MM.1S (cell line): ENCODE measurements at regions not wholly inside any gene's neighbourhood (a gene's known extent, or its start where the extent isn't known, plus 50 kb on each side); places are given as distances from the start of the nearest gene placed in this dataset.

Experiments
- DNase-seq: peaks from one replicate; pipeline ENCODE4 v3.0.0-alpha.2; 2015
- H2AFZ ChIP-seq: fragments of 300-600 bp; sonication (generic); 2 replicates; pipeline ENCODE4 v1.6.0; 2016; ENCODE audit warnings: antibody characterized with exemption, low read length
- H3F3A ChIP-seq: fragments of 300-600 bp; sonication (generic); 2 replicates; pipeline ENCODE4 v1.6.1; 2016; ENCODE audit warnings: mild to moderate bottlenecking, antibody characterized with exemption, low read length, moderate library complexity, mixed read lengths; ENCODE audit not compliant: insufficient read depth
- H3K27ac ChIP-seq: fragments of 300-600 bp; sonication (generic); 2 replicates; pipeline ENCODE4 v1.5.1; 2016; ENCODE audit warnings: mild to moderate bottlenecking, low read length
- H3K27me3 ChIP-seq: fragments of 300-600 bp; sonication (generic); replicated peaks from 2 replicates; pipeline ENCODE4 v1.6.0; 2016; ENCODE audit warnings: low read length; ENCODE audit not compliant: insufficient read depth
- H3K36me3 ChIP-seq: fragments of 300-600 bp; sonication (generic); replicated peaks from 2 replicates; pipeline ENCODE4 v1.6.1; 2016; ENCODE audit warnings: mild to moderate bottlenecking, low read length, mixed read lengths; ENCODE audit not compliant: insufficient read depth
- H3K4me1 ChIP-seq: fragments of 300-600 bp; sonication (generic); 2 replicates; pipeline ENCODE4 v1.6.1; 2016; ENCODE audit warnings: low read length, mixed read lengths
- H3K4me2 ChIP-seq: fragments of 300-600 bp; sonication (generic); 2 replicates; pipeline ENCODE4 v1.6.0; 2016; ENCODE audit warnings: low read depth, low read length
- H3K4me3 ChIP-seq: fragments of 300-600 bp; sonication (generic); 2 replicates; pipeline ENCODE4 v1.5.1; 2016; ENCODE audit warnings: low read length, mixed read lengths
- H3K79me2 ChIP-seq: fragments of 300-600 bp; sonication (generic); 2 replicates; pipeline ENCODE4 v1.6.1; 2016; ENCODE audit warnings: mixed run types, low read length, mixed read lengths
- H3K9ac ChIP-seq: fragments of 300-600 bp; sonication (generic); 2 replicates; pipeline ENCODE4 v1.6.1; 2016; ENCODE audit warnings: low read length, mixed read lengths
- H3K9me2 ChIP-seq: fragments of 300-600 bp; sonication (generic); replicated peaks from 2 replicates; pipeline ENCODE4 v1.6.1; 2016; ENCODE audit warnings: mild to moderate bottlenecking, low read length, mixed read lengths; ENCODE audit not compliant: insufficient read depth
- H3K9me3 ChIP-seq: fragments of 300-600 bp; sonication (generic); replicated peaks from 2 replicates; pipeline ENCODE4 v1.6.1; 2016; ENCODE audit warnings: mild to moderate bottlenecking, low read length, mixed read lengths; ENCODE audit not compliant: insufficient read depth
- H4K20me1 ChIP-seq: fragments of 300-600 bp; sonication (generic); 2 replicates; pipeline ENCODE4 v1.6.1; 2016; ENCODE audit warnings: mild to moderate bottlenecking, low read length, moderate library complexity, mixed read lengths; ENCODE audit not compliant: insufficient read depth
- CTCF ChIP-seq: fragments of 300-600 bp; sonication (generic); IDR thresholded peaks from 2 replicates; pipeline ENCODE4 v1.5.1; 2016; ENCODE audit warnings: antibody characterized with exemption, low read length, mixed read lengths
- EZH2 ChIP-seq: fragments of 300-600 bp; sonication (generic); optimal IDR thresholded peaks from 2 replicates; pipeline ENCODE3; 2017; ENCODE audit warnings: low read depth, mild to moderate bottlenecking, antibody characterized with exemption, low read length, mixed read lengths
- EZH2phosphoT487 ChIP-seq: fragments of 300-600 bp; sonication (generic); IDR thresholded peaks from 2 replicates; pipeline ENCODE4 v1.6.1; 2018; ENCODE audit warnings: antibody characterized with exemption, low read length

GRCh38 chr12:87901457-87901856, 127.7 kb downstream of the C12orf50 start:
- Histone ChIP-seq H3K9me3 (no peaks in the 10 kb centered on the region), H3K9me2 (no peaks in the 10 kb centered on the region), H3K4me2 (no peak overlapping the region), H3K79me2 (no peaks in the 10 kb centered on the region), H3K9ac (no peak overlapping the region), H3K36me3 (no peaks in the 10 kb centered on the region), H4K20me1 (no peaks in the 10 kb centered on the region), H2AFZ (no peak overlapping the region), H3F3A (no peaks in the 10 kb centered on the region), H3K27me3 (no peaks in the 10 kb centered on the region), H3K4me1 (no peaks in the 10 kb centered on the region), H3K27ac (no peak overlapping the region), H3K4me3 (no peak overlapping the region)
- TF ChIP-seq CTCF (no peak), EZH2phosphoT487 (no peak)
- no peak for DNase-seq

- no peak for TF ChIP-seq EZH2phosphoT487
- no peak for TF ChIP-seq CTCF
- TF ChIP-seq EZH2, result no peak
- H4K20me1 ChIP-seq, result no peaks in the 10 kb centered on the region
- H3K79me2 ChIP-seq, result no peaks in the 10 kb centered on the region
- no peak overlapping the region for H3K9ac ChIP-seq
- no peak overlapping the region for H3K4me2 ChIP-seq
- no peaks in the 10 kb centered on the region for H3K4me1 ChIP-seq
- no peak for DNase-seq
- H3K36me3 ChIP-seq, result no peaks in the 10 kb centered on the region
- no peaks in the 10 kb centered on the region for H3K27me3 ChIP-seq
- no peak overlapping the region for H2AFZ ChIP-seq
- no peaks in the 10 kb centered on the region for H3F3A ChIP-seq
- no peak overlapping the region for H3K4me3 ChIP-seq
- no peak overlapping the region for H3K27ac ChIP-seq
- no peaks in the 10 kb centered on the region for H3K9me2 ChIP-seq
- no peaks in the 10 kb centered on the region for H3K9me3 ChIP-seq
Observed at GRCh38 chr12:87897662-87898061, 131.5 kb downstream of the C12orf50 start.

- Histone ChIP-seq H2AFZ (0 out of 2 replicates have a peak overlapping the region, but pooled peaks have one; percentile 0), H3K4me3 (no peak overlapping the region), H3K9me3 (no peaks in the 10 kb centered on the region), H3K27me3 (no peaks in the 10 kb centered on the region), H3K9ac (no peak overlapping the region), H3K79me2 (no peaks in the 10 kb centered on the region), H3K4me1 (no peaks in the 10 kb centered on the region), H3K9me2 (no peaks in the 10 kb centered on the region), H3F3A (no peaks in the 10 kb centered on the region), H3K36me3 (no peaks in the 10 kb centered on the region), H3K4me2 (no peak overlapping the region), H3K27ac (no peak overlapping the region), H4K20me1 (no peaks in the 10 kb centered on the region)
- DNase-seq, result no peak
- TF ChIP-seq EZH2, result no peak
- TF ChIP-seq CTCF, result no peak
- no peak for TF ChIP-seq EZH2phosphoT487
Observed at GRCh38 chr12:87883806-87884205, 145.4 kb downstream of the C12orf50 start.

GRCh38 chr12:87879141-87879540, 150.1 kb downstream of the C12orf50 start:
- TF ChIP-seq EZH2phosphoT487 (no peak), CTCF (no peak), EZH2 (no peak)
- H3K27me3 ChIP-seq, result no peaks in the 10 kb centered on the region
- no peak overlapping the region for H3K9ac ChIP-seq
- H3K9me3 ChIP-seq, result no peaks in the 10 kb centered on the region
- no peaks in the 10 kb centered on the region for H4K20me1 ChIP-seq
- no peaks in the 10 kb centered on the region for H3F3A ChIP-seq
- H3K4me3 ChIP-seq, result no peak overlapping the region
- no peaks in the 10 kb centered on the region for H3K79me2 ChIP-seq
- no peaks in the 10 kb centered on the region for H3K9me2 ChIP-seq
- DNase-seq, result no peak
- H2AFZ ChIP-seq, result no peak overlapping the region
- H3K36me3 ChIP-seq, result no peaks in the 10 kb centered on the region
- H3K4me2 ChIP-seq, result no peak overlapping the region
- no peak overlapping the region for H3K27ac ChIP-seq
- no peaks in the 10 kb centered on the region for H3K4me1 ChIP-seq
